Stimulated activated naive B cell treated with anti-CD40 and anti-IgM and Interleukin-4, amounts not matched to agents 10 μg/mL and 1 μg/mL and 100 μg/mL, for 72 hours (primary cell): ENCODE measurements at regions not wholly inside any gene's neighbourhood (a gene's known extent, or its start where the extent isn't known, plus 50 kb on each side); places are given as distances from the start of the nearest gene placed in this dataset.
"Not testable (repeated sequence)": the region's sequence is repeated elsewhere in the genome, so short reads cannot be mapped to it uniquely, and the experiment has no call there.

Experiments
- ATAC-seq, 2 donors: fragments of 150-1000 bp; cut with Tn5 transposase; replicated peaks; 2 replicates each; pipeline ENCODE4 v1.10.0; 2021; ENCODE audit warnings: moderate library complexity in 1 of 2
- DNase-seq: peaks from one replicate; pipeline ENCODE4 v3.0.0; 2021
- H3K27ac Mint-ChIP-seq: one replicate; pipeline ENCODE4 v1.8.0; 2022; ENCODE audit warnings: mild to moderate bottlenecking, mixed read lengths
- H3K27me3 Mint-ChIP-seq, 2 donors: one replicate each; pipeline ENCODE4 v1.8.0; 2022; ENCODE audit warnings: mixed read lengths in 2 of 2
- H3K36me3 Mint-ChIP-seq, 2 donors: one replicate each; pipeline ENCODE4 v1.8.0; 2022; ENCODE audit warnings: mixed read lengths in 2 of 2, mild to moderate bottlenecking in 1 of 2
- H3K4me1 Mint-ChIP-seq, 2 donors: one replicate each; pipeline ENCODE4 v1.8.0; 2022; ENCODE audit warnings: mixed read lengths in 2 of 2, mild to moderate bottlenecking in 1 of 2
- H3K4me3 Mint-ChIP-seq, 2 donors: one replicate each; pipeline ENCODE4 v1.8.0; 2022; ENCODE audit warnings: mild to moderate bottlenecking in 2 of 2, mixed read lengths in 2 of 2, moderate library complexity in 1 of 2
- H3K9me3 Mint-ChIP-seq, 2 donors: one replicate each; pipeline ENCODE4 v1.8.0; 2022; ENCODE audit warnings: mixed read lengths in 2 of 2, mild to moderate bottlenecking in 1 of 2

DNA sequence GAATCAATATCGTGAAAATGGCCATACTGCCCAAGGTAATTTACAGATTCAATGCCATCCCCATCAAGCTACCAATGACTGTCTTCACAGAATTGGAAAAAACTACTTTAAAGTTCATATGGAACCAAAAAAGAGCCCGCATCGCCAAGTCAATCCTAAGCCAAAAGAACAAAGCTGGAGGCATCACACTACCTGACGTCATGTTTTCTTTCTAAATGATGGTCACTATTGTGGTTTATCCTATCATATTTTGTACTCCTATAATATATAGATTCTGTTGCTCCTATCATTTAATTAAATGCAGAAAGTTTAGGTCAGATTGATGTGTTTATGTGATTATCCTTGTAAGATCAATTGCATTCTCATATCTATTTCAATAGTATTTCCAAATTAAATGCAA, 796.9 kb upstream of the NCAM2 start:
- not testable (repeated sequence) for DNase-seq, H3K4me3 Mint-ChIP-seq, H3K27me3 Mint-ChIP-seq, H3K27ac Mint-ChIP-seq, H3K36me3 Mint-ChIP-seq, H3K4me1 Mint-ChIP-seq, ATAC-seq
- H3K9me3 Mint-ChIP-seq = peaks cover 4 to 10% of the 10 kb centered on the region in 2 donors

DNA sequence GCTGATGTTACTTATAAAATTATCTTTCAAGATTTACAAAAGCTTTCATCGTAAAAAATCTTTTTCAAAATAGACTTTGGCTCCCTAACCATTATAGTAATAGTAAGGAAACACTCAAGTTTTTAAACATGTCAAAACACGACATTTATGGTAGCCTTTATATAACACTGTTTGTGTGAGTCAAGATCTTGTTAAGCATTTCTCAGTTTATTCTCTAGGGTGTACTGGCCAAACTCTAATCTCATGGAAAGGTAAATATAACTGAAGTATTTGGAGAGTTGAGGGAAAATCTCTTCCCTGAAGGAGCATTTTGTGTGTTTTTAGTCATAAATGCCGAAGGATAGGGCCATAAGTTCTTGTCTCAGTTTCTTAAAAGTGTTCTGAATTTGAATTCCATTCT, 790.9 kb upstream of the NCAM2 start:
- no peak for ATAC-seq
- H3K27me3 Mint-ChIP-seq = no peaks in the 10 kb centered on the region

DNA sequence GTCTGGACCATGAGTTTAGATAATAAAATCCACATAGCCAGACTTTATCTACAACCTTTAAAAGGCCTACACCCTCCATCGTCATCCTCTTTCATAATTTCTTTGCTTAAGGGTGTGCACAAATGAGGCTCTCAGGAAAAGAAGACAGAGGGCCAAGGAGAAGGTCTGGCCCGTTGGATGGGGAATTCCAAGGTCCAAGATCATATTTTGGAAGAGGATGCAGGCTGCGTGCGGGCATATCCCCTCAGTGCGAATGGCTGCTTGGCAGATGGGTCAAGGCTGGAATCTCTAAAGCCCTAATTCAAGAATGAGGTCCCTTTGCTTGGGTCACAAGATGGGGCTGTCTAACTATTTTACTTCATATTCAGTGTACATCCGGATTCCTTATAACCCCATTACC, 782.2 kb upstream of the NCAM2 start:
- no peaks in the 10 kb centered on the region for H3K36me3 Mint-ChIP-seq
- no peak overlapping the region for H3K27ac Mint-ChIP-seq
- no peak overlapping the region for H3K4me3 Mint-ChIP-seq

More for the DNA sequence above, 790.9 kb upstream of the NCAM2 start:
- no peak for DNase-seq
- H3K4me1 Mint-ChIP-seq = no peaks in the 10 kb centered on the region
- H3K36me3 Mint-ChIP-seq = no peaks in the 10 kb centered on the region
- no peak overlapping the region for H3K27ac Mint-ChIP-seq
- H3K9me3 Mint-ChIP-seq = peaks cover 0 to 9% of the 10 kb centered on the region in 2 donors
- H3K4me3 Mint-ChIP-seq = no peak overlapping the region

DNA sequence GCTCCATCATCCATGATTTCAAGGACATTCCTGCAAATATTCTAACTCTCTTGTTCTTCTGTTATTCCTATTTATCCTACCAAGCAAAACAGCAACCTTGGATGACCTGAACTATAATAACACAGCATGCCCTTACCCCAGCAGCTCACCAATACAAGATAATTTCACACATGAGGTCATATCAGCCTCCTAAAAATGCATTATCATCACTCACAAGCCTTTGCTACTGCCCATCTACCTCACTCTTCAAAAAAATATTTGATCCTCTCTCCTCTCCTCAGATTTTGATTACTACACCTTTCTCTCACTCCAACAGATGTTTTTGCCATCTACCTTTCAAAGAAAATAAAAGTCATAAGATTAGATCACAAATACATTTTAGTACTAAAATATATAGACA, 777.6 kb upstream of the NCAM2 start:
- H3K4me1 Mint-ChIP-seq = no peaks in the 10 kb centered on the region
- H3K27ac Mint-ChIP-seq = no peak overlapping the region
- H3K27me3 Mint-ChIP-seq = no peaks in the 10 kb centered on the region
- no peak for ATAC-seq
- H3K4me3 Mint-ChIP-seq = no peak overlapping the region
- H3K9me3 Mint-ChIP-seq = peaks cover 0 to 2% of the 10 kb centered on the region in 2 donors
- no peak for DNase-seq
- no peaks in the 10 kb centered on the region for H3K36me3 Mint-ChIP-seq

More for the DNA sequence above, 782.2 kb upstream of the NCAM2 start:
- DNase-seq (no peak), ATAC-seq (no peak)
- Mint-ChIP-seq H3K9me3 (peaks cover 5 to 6% of the 10 kb centered on the region in 2 donors), H3K4me1 (no peaks in the 10 kb centered on the region), H3K27me3 (no peaks in the 10 kb centered on the region)

DNA sequence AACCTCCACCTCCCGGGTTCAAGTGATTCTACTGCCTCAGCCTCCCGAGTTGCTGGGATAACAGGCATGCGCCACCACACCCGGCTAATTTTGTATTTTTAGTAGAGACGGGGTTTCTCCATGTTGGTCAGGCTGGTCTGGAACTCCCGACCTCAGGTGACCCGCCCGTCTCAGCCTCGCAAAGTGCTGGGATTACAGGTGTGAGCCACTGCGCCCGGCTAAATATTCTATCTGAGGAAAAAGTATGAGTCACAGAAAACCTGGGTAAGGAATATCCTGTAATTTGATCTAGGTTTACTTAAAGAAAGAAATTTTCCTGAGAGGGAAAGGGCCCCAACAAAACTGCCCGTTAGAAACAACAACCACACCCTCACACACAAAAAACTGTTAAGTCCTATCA, 776.2 kb upstream of the NCAM2 start:
- H3K4me3 Mint-ChIP-seq, DNase-seq, H3K4me1 Mint-ChIP-seq, H3K27ac Mint-ChIP-seq, H3K9me3 Mint-ChIP-seq, ATAC-seq, H3K27me3 Mint-ChIP-seq, H3K36me3 Mint-ChIP-seq: not testable (repeated sequence)

DNA sequence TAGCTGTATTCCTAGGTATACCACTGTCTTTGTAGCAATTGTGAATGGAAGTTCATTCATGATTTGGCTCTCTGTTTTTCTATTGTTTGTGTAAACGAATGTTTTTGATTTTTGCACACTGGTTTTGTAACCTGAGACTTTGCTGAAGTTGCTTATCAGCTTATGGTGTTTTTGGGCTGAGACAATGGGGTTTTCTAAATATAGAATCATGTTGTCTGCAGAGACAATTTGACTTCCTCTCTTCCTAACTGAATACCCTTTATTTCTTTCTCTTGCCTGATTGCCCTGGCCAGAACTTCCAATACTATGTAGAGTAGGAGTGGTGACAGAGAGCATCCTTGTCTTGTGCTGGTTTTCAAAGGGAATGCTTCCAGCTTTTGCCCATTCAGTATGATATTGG, 761.6 kb upstream of the NCAM2 start:
- not testable (repeated sequence) for H3K36me3 Mint-ChIP-seq, H3K27ac Mint-ChIP-seq, DNase-seq, ATAC-seq, H3K4me1 Mint-ChIP-seq, H3K27me3 Mint-ChIP-seq, H3K4me3 Mint-ChIP-seq
- H3K9me3 Mint-ChIP-seq = peaks cover 10 to 11% of the 10 kb centered on the region in 2 donors

DNA sequence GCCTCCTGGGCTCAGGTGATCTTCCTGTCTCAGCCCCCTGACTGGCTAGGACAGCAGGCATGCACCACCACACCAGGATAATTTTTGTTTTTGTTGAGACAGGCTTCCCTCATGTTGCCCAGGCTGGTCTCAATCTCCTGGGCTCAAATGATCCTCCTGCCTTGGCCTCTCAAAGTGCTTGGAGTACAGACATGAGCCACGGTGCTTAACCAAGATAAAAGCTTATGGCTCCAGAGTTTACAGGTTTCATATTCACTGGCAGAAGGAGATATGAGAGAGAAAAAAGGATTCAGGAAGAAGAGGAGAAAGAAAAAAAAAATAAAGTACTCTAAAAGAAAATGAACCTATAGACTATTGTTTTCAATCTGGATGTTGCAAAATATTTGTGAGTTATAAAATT, 748.8 kb upstream of the NCAM2 start:
- H3K36me3 Mint-ChIP-seq = no peaks in the 10 kb centered on the region
- H3K27ac Mint-ChIP-seq = no peak overlapping the region
- no peak for DNase-seq
- no peaks in the 10 kb centered on the region for H3K4me1 Mint-ChIP-seq
- ATAC-seq = no peak
- no peaks in the 10 kb centered on the region for H3K9me3 Mint-ChIP-seq
- no peaks in the 10 kb centered on the region for H3K27me3 Mint-ChIP-seq
- no peak overlapping the region for H3K4me3 Mint-ChIP-seq

DNA sequence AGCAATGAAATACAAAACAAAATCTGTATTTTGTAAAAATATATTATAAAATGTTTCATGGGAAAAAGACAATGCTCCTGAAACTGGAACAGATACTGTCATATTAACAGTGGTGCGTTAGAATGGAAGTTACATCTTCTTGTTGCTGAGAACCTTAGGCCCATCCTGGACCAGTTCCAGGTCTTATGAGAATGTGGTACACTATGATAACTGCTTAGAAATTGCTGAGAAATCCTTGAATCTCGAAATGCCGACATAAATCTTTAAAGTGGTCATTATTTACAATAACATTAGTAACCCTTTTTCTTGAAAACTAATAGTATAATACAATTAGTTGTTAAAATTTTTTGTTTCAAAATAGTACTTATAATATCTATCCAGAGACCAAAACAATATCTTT, 747.9 kb upstream of the NCAM2 start:
- Mint-ChIP-seq H3K27me3 (no peaks in the 10 kb centered on the region), H3K36me3 (no peaks in the 10 kb centered on the region), H3K27ac (no peak overlapping the region), H3K9me3 (no peaks in the 10 kb centered on the region), H3K4me1 (no peaks in the 10 kb centered on the region), H3K4me3 (no peak overlapping the region)
- DNase-seq (no peak), ATAC-seq (no peak)

DNA sequence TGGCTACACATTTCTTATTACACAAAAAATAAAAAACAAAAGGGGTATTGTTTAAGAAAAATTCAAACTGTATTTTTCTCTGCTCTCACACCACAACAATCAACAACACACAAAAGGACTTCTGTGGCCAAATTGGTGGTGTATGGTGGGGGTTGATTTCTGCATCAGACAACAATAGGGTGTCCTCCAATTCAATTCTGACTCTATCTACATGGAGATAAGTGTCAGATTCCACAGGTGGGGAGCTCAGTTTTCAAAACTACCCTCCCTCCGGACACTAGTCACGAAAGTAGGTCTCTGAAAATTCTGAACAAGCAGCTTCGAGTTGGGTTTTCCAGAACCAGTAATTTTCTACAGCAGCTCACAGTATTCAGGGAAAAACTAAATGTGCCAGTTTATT, 744.9 kb upstream of the NCAM2 start:
- no peak overlapping the region for H3K27ac Mint-ChIP-seq
- no peaks in the 10 kb centered on the region for H3K36me3 Mint-ChIP-seq
- no peak for DNase-seq
- no peaks in the 10 kb centered on the region for H3K4me1 Mint-ChIP-seq
- no peak overlapping the region for H3K4me3 Mint-ChIP-seq
- no peak for ATAC-seq
- no peaks in the 10 kb centered on the region for H3K9me3 Mint-ChIP-seq
- no peaks in the 10 kb centered on the region for H3K27me3 Mint-ChIP-seq

DNA sequence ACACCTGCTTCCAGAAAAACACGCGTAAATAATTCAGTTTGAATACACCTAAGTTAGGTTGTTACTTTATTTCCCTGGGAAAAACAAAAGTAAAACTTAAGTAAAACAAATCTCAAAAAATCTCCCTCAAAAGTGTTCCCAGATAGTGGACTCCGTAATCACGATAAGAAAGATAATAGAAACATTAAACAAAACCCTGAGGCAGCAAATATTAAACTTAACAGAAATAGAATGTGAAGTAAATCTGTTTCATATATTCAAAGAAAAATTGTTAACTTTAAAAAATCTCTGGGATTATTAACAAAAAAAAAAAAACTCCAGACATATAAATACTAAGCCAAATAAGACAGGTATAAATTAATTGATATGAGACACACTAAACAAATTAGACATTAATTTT, 743.2 kb upstream of the NCAM2 start:
- Mint-ChIP-seq H3K4me1 (no peaks in the 10 kb centered on the region), H3K27ac (no peak overlapping the region), H3K36me3 (no peaks in the 10 kb centered on the region), H3K4me3 (no peak overlapping the region), H3K27me3 (no peaks in the 10 kb centered on the region), H3K9me3 (no peaks in the 10 kb centered on the region)
- ATAC-seq (no peak), DNase-seq (no peak)

DNA sequence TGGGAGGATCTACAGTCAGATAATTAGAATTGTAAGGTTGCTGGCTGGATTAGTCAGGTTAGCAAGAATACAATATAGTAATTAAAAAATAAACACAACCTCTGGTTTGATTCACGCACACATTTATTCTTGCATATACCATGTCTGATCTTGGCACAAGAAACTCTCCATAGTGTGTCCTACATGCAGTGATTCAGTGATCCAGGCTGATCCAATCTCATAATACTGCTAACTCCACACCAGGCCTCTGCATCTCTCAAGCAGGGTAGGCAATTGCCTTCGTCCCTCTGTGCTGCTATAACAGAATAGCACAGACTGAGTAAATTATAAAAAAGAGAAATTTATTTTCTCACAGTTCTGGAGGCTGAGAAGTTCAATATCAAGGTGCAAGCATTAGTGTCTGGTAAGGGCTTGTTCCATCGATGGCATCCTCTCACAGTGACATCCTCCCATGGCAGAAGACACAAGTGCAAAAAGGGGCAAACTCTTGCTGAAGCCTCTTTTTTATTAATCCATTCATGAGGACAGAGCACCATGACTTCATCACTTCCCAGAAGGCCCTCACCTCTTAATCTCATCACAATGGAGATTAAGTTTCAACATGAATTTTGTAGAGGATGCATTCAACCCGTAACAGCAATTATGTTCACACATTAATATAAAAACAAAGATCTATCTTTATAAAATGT, 741.0 kb upstream of the NCAM2 start:
- DNase-seq (no peak), ATAC-seq (no peak)
- Mint-ChIP-seq H3K27ac (no peak overlapping the region), H3K36me3 (no peaks in the 10 kb centered on the region), H3K4me3 (no peak overlapping the region), H3K27me3 (no peaks in the 10 kb centered on the region), H3K9me3 (no peaks in the 10 kb centered on the region), H3K4me1 (no peaks in the 10 kb centered on the region)

DNA sequence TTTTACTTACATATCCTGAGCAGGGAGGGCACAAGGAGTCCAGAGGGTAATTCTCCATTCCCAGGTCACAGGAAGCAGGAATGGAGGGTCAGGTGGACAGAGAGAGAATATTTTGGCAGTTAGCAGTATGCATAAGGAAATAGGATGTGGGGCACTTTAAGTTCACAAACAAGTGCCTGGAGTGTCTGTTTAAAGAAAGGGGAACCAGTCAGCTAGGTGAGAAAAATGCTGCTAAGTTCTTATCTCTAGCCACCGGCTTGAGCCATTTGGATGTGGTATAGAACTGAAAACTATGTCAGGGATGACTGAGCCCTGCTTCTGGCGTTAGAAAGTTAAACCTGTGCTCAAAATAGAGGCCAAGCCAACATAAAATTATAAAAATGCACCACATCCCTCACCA, 739.7 kb upstream of the NCAM2 start:
- no peaks in the 10 kb centered on the region for H3K36me3 Mint-ChIP-seq
- H3K4me3 Mint-ChIP-seq = no peak overlapping the region
- no peaks in the 10 kb centered on the region for H3K27me3 Mint-ChIP-seq
- no peak for DNase-seq
- H3K9me3 Mint-ChIP-seq = no peaks in the 10 kb centered on the region
- H3K27ac Mint-ChIP-seq = no peak overlapping the region
- ATAC-seq = no peak
- H3K4me1 Mint-ChIP-seq = no peaks in the 10 kb centered on the region

DNA sequence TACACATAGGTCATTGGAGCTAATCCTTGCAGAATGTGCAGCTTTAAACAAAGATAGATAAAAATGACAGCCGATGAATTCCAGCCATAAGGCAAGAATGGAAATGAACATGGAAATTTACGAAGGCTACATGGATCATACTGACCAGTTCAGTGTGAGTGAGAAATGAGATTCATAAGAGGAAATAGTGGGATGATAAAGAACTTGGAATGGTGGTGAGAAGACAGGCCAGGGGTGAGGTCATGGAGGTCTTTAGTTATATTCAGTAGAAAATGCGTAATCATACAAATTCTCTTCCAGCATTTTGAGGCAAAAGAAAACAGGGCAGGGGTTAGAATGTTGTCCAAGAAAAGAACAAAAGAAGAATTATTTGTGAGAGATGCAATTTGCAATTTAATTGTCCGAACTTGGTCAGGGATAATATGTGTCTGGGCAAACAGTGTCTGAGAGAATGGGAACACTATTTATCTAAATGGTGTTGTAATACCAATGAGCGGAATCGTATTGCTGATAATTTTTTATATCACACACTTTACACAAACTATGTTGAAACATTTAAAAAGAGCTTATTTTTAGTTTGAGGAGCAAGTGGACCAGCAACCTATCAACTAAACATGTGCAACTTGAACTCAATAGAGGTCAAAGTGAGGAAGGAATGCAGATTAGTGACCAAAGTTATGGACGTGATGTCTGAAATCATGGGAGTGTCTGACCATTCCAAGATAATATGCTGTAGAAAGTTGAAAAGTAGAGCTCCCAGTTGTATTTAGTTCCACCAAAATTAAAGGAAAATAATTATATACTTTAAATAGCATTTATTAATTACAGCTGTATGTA, 739.0 kb upstream of the NCAM2 start:
- no peak for DNase-seq
- H3K27me3 Mint-ChIP-seq = no peaks in the 10 kb centered on the region
- no peaks in the 10 kb centered on the region for H3K9me3 Mint-ChIP-seq
- no peak for ATAC-seq
- no peak overlapping the region for H3K4me3 Mint-ChIP-seq
- H3K27ac Mint-ChIP-seq = no peak overlapping the region
- no peaks in the 10 kb centered on the region for H3K36me3 Mint-ChIP-seq
- no peaks in the 10 kb centered on the region for H3K4me1 Mint-ChIP-seq

DNA sequence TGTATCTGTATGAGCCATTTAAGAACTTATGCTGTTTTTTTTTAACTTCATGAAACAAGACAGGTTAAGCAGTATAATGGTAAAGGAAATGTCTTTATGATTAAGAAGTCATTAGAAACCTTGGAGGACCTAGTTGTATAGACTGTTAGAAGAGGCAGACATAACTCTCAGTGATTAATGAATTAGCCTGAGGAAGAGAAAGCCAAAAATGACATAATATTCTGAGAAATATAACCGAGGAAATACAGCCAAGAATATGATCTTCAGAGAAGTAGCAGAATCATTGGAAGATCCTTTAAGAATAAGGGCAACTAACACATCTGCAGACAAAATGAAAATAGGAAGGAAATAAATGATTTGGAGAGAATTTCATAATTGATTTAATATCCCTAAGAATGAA, 738.1 kb upstream of the NCAM2 start:
- H3K27ac Mint-ChIP-seq = no peak overlapping the region
- H3K36me3 Mint-ChIP-seq = no peaks in the 10 kb centered on the region
- peaks cover 0 to 1% of the 10 kb centered on the region in 2 donors for H3K9me3 Mint-ChIP-seq
- H3K27me3 Mint-ChIP-seq = no peaks in the 10 kb centered on the region
- DNase-seq (no peak), ATAC-seq (no peak)
- no peak overlapping the region for H3K4me3 Mint-ChIP-seq
- H3K4me1 Mint-ChIP-seq = no peaks in the 10 kb centered on the region

DNA sequence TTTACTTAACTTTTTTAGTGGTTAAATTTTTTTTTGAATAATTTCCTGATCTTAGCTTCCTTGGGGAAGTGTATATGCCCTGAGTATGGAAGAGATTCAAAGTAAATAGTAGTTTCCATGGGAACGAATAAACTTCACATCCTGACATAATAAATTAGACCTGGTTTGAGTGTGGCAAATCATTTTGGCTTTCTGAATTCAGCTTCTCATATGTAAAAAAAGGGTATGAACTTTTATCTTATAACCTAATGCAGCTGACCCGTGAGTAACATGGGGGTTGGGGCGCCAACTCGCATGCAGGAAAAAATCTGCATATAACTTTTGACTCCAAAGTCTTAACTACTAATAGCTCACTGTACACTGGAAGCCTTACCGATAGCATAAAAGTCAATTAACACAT, 736.8 kb upstream of the NCAM2 start:
- Mint-ChIP-seq H3K4me1 (no peaks in the 10 kb centered on the region), H3K4me3 (no peak overlapping the region), H3K27ac (no peak overlapping the region), H3K9me3 (peaks cover 0 to 1% of the 10 kb centered on the region in 2 donors), H3K36me3 (no peaks in the 10 kb centered on the region), H3K27me3 (no peaks in the 10 kb centered on the region)
- DNase-seq (no peak), ATAC-seq (no peak)
